H9 (cell line): ENCODE measurements at regions not wholly inside any gene's neighbourhood (a gene's known extent, or its start where the extent isn't known, plus 50 kb on each side); places are given as distances from the start of the nearest gene placed in this dataset.

Experiments used
- DNase-seq: peaks from one replicate; pipeline ENCODE4 v3.0.0-alpha.2; 2017
- H2AFZ ChIP-seq: one replicate; pipeline ENCODE4 v1.6.1; 2013; ENCODE audit warnings: mild to moderate bottlenecking, low read length, control low read depth, moderate library complexity
- H2AK5ac ChIP-seq: 2 replicates; pipeline ENCODE4 v1.6.1; 2013; ENCODE audit warnings: low read length, control low read depth, mixed read lengths; ENCODE audit not compliant: insufficient read length
- H2BK120ac ChIP-seq: one replicate; pipeline ENCODE4 v1.6.1; 2013; ENCODE audit warnings: low read depth, mild to moderate bottlenecking, low read length, control low read depth, inconsistent platforms; ENCODE audit not compliant: poor library complexity, severe bottlenecking
- H2BK12ac ChIP-seq: 2 replicates; pipeline ENCODE4 v1.6.1; 2013; ENCODE audit warnings: low read length, control low read depth, mixed read lengths, low read depth; ENCODE audit not compliant: insufficient read length
- H2BK15ac ChIP-seq: 2 replicates; pipeline ENCODE4 v1.6.1; 2013; ENCODE audit warnings: low read depth, low read length, control low read depth
- H2BK20ac ChIP-seq: one replicate; pipeline ENCODE4 v1.6.1; 2013; ENCODE audit warnings: low read depth, mild to moderate bottlenecking, low read length, control low read depth, inconsistent platforms; ENCODE audit not compliant: poor library complexity, severe bottlenecking
- H2BK5ac ChIP-seq: 2 replicates; pipeline ENCODE4 v1.6.1; 2013; ENCODE audit warnings: low read length, control low read depth, mixed read lengths; ENCODE audit not compliant: insufficient read length
- H3K14ac ChIP-seq: 2 replicates; pipeline ENCODE4 v1.6.1; 2013; ENCODE audit warnings: low read length, control low read depth; ENCODE audit not compliant: insufficient read depth
- H3K18ac ChIP-seq: 2 replicates; pipeline ENCODE4 v1.6.1; 2013; ENCODE audit warnings: low read depth, mild to moderate bottlenecking, mixed read lengths, low read length, control low read depth; ENCODE audit not compliant: insufficient read length
- H3K23ac ChIP-seq: 2 replicates; pipeline ENCODE4 v1.6.1; 2013; ENCODE audit warnings: low read length, control low read depth, mixed read lengths, low read depth; ENCODE audit not compliant: insufficient read length
- H3K23me2 ChIP-seq: 2 replicates; pipeline ENCODE4 v1.6.1; 2013; ENCODE audit warnings: low read depth, mild to moderate bottlenecking, mixed read lengths, low read length, control low read depth; ENCODE audit not compliant: insufficient read length, poor library complexity, severe bottlenecking
- H3K27ac ChIP-seq: 2 replicates; pipeline ENCODE4 v1.5.1; 2013; ENCODE audit warnings: low read length, control low read depth, mixed read lengths, low read depth; ENCODE audit not compliant: insufficient read length
- H3K27me3 ChIP-seq: 2 replicates; pipeline ENCODE4 v1.6.1; 2013; ENCODE audit warnings: low read length, control low read depth, inconsistent platforms; ENCODE audit not compliant: insufficient read depth
- H3K4ac ChIP-seq: 2 replicates; pipeline ENCODE4 v1.6.1; 2013; ENCODE audit warnings: low read depth, mild to moderate bottlenecking, control low read depth, inconsistent platforms, low read length, moderate library complexity
- H3K4me1 ChIP-seq: 2 replicates; pipeline ENCODE4 v1.6.1; 2013; ENCODE audit warnings: low read length, control low read depth, inconsistent platforms; ENCODE audit not compliant: insufficient read depth
- H3K4me2 ChIP-seq: 2 replicates; pipeline ENCODE4 v1.6.1; 2013; ENCODE audit warnings: low read length, control low read depth, mixed read lengths; ENCODE audit not compliant: insufficient read length, insufficient read depth
- H3K56ac ChIP-seq: 2 replicates; pipeline ENCODE4 v1.6.1; 2013; ENCODE audit warnings: low read depth, mild to moderate bottlenecking, mixed read lengths, low read length, control low read depth; ENCODE audit not compliant: insufficient read length
- H3K79me1 ChIP-seq: 2 replicates; pipeline ENCODE4 v1.6.1; 2013; ENCODE audit warnings: low read depth, mild to moderate bottlenecking, moderate library complexity, low read length, control low read depth, inconsistent platforms; ENCODE audit not compliant: insufficient read depth, poor library complexity, severe bottlenecking
- H3K79me2 ChIP-seq: 2 replicates; pipeline ENCODE4 v1.6.1; 2013; ENCODE audit warnings: low read length, control low read depth, inconsistent platforms; ENCODE audit not compliant: insufficient read depth
- H3K9ac ChIP-seq: 2 replicates; pipeline ENCODE4 v1.6.1; 2013; ENCODE audit warnings: low read length, control low read depth, mixed read lengths; ENCODE audit not compliant: insufficient read length; ENCODE audit errors: extremely low read depth
- H3K9me3 ChIP-seq: one replicate; pipeline ENCODE4 v1.6.1; 2013; ENCODE audit warnings: low read depth, low read length, inconsistent platforms; ENCODE audit not compliant: control insufficient read depth
- H3T11ph ChIP-seq: one replicate; pipeline ENCODE4 v1.6.1; 2013; ENCODE audit warnings: mild to moderate bottlenecking, low read length, control low read depth, inconsistent platforms
- H4K20me1 ChIP-seq: one replicate; pipeline ENCODE4 v1.6.1; 2013; ENCODE audit not compliant: control insufficient read depth, insufficient read length, insufficient read depth
- H4K5ac ChIP-seq: 2 replicates; pipeline ENCODE4 v1.6.1; 2013; ENCODE audit warnings: low read depth, mild to moderate bottlenecking, mixed read lengths, low read length, control low read depth; ENCODE audit not compliant: insufficient read length
- H4K8ac ChIP-seq: replicated peaks from 2 replicates; pipeline ENCODE4 v1.6.1; 2013; ENCODE audit warnings: low read length, control low read depth, mixed read lengths, low read depth; ENCODE audit not compliant: insufficient read length
- H4K91ac ChIP-seq: 2 replicates; pipeline ENCODE4 v1.6.1; 2013; ENCODE audit warnings: low read depth, mild to moderate bottlenecking, moderate library complexity, mixed read lengths, low read length, control low read depth; ENCODE audit not compliant: insufficient read length
- H3K27ac Mint-ChIP-seq, 3 experiments: 2 replicates in 2 of 3; 3 replicates in 1 of 3; pipeline ENCODE4 v1.8.0; 2020 to 2021; ENCODE audit warnings: mixed read lengths in 3 of 3, mild to moderate bottlenecking in 1 of 3, moderate library complexity in 1 of 3
- H3K27me3 Mint-ChIP-seq: 2 replicates; pipeline ENCODE4 v1.8.0; 2021; ENCODE audit warnings: low read depth, mild to moderate bottlenecking, moderate library complexity, mixed read lengths
- H3K36me3 Mint-ChIP-seq, 3 experiments: 2 replicates in 2 of 3; 3 replicates in 1 of 3; pipeline ENCODE4 v1.8.0; 2020 to 2021; ENCODE audit warnings: low read depth in 3 of 3, mixed read lengths in 3 of 3; ENCODE audit not compliant: insufficient read depth in 1 of 3
- H3K4me1 Mint-ChIP-seq, 2 experiments: 2 replicates each; pipeline ENCODE4 v1.8.0; 2020; ENCODE audit warnings: mixed read lengths in 2 of 2
- H3K4me3 Mint-ChIP-seq, 2 experiments: 2 replicates in 1 of 2; 3 replicates in 1 of 2; pipeline ENCODE4 v1.8.0; 2020 to 2021; ENCODE audit warnings: mild to moderate bottlenecking in 2 of 2, mixed read lengths in 2 of 2, moderate library complexity in 1 of 2
- H3K9me3 Mint-ChIP-seq, 2 experiments: 2 replicates in 1 of 2; 3 replicates in 1 of 2; pipeline ENCODE4 v1.8.0; 2020; ENCODE audit warnings: mild to moderate bottlenecking in 2 of 2, mixed read lengths in 2 of 2, moderate library complexity in 1 of 2
- CTCF ChIP-seq: fragments of 200-600 bp; sonication (generic); conservative IDR thresholded peaks from 3 replicates; pipeline ENCODE4 v1.8.0; 2021; ENCODE audit warnings: antibody characterized with exemption, mild to moderate bottlenecking
- WGBS: extraction: QIAGEN DNeasy Blood & Tissue Kit; methylation state at CpG from one replicate; pipeline ENCODE4 v1.1.7; 2013; ENCODE audit warnings: missing lambda C conversion rate, low lambda C conversion rate, mixed read lengths; ENCODE audit not compliant: insufficient read length; ENCODE audit errors: extremely low coverage; 5-methylcytosine and 5-hydroxymethylcytosine counted together

GRCh38 chr5:172579403-172579990 is 61.6 kb upstream of the NEURL1B start:
- no peak overlapping the region for H2AFZ ChIP-seq
- no peak for TF ChIP-seq CTCF
- no peak overlapping the region for H3K4ac ChIP-seq
- H3K4me1 ChIP-seq, result 0 out of 2 replicates have a peak, but pooled peaks cover under 1% of the 10 kb centered on the region
- Mint-ChIP-seq H3K4me3 (no peak overlapping the region), H3K4me1 (peaks cover 21 to 28% of the 10 kb centered on the region in 2 experiments), H3K36me3 (no peaks in the 10 kb centered on the region), H3K27ac (no peak overlapping the region), H3K27me3 (peaks cover 42% of the 10 kb centered on the region), H3K9me3 (no peaks in the 10 kb centered on the region)
- DNase-seq, result no peak
- H3K23me2 ChIP-seq, result no peaks in the 10 kb centered on the region
- H3K14ac ChIP-seq, result no peak overlapping the region
- no peak overlapping the region for H2BK5ac ChIP-seq
- H2BK120ac ChIP-seq, result no peak overlapping the region
- no peak overlapping the region for H3K4me2 ChIP-seq
- no peak overlapping the region for H2BK15ac ChIP-seq
- H3K9ac ChIP-seq, result no peak overlapping the region
- H3K27ac ChIP-seq, result no peak overlapping the region
- H4K20me1 ChIP-seq, result no peaks in the 10 kb centered on the region
- H3K27me3 ChIP-seq, result no peaks in the 10 kb centered on the region
- H3K23ac ChIP-seq, result no peak overlapping the region
- H4K91ac ChIP-seq, result no peak overlapping the region
- no peaks in the 10 kb centered on the region for H3K9me3 ChIP-seq
- H2BK12ac ChIP-seq, result no peak overlapping the region
- no peak overlapping the region for H4K8ac ChIP-seq
- WGBS, result no CpG with 5 or more reads among the region's 5 CpGs
- H2AK5ac ChIP-seq, result no peak overlapping the region
- no peak overlapping the region for H3K18ac ChIP-seq
- no peak overlapping the region for H3K56ac ChIP-seq
- H3K79me2 ChIP-seq, result no peaks in the 10 kb centered on the region
- no peak overlapping the region for H4K5ac ChIP-seq
- no peak overlapping the region for H3T11ph ChIP-seq
- H3K79me1 ChIP-seq, result no peaks in the 10 kb centered on the region
- H2BK20ac ChIP-seq, result no peak overlapping the region
